ENCODE measurements at regions not wholly inside any gene's neighbourhood (a gene's known extent, or its start where the extent isn't known, plus 50 kb on each side); places are given as distances from the start of the nearest gene placed in this dataset.

GRCh38 chr5:111004291-111004690, 67.2 kb upstream of the TSLP start:
- Histone ChIP-seq H3K36me3 (no peaks in the 10 kb centered on the region), H3K9me3 (no peaks in the 10 kb centered on the region), H3K4me1 (no peaks in the 10 kb centered on the region), H3K4me3 (no peak overlapping the region), H3K27ac (no peak overlapping the region), H3K27me3 (no peaks in the 10 kb centered on the region)
- TF ChIP-seq EP300 (IDR thresholded peaks at IDR 0.05) (no peak), POLR2AphosphoS5 (IDR thresholded peaks at IDR 0.05) (no peak), CTCF (IDR thresholded peaks at IDR 0.05) (no peak), POLR2A (IDR thresholded peaks at IDR 0.05) (no peak)
- WGBS: 73% methylated on average over 9 of the region's 9 CpGs
- no peak for DNase-seq (ENCODE audit: low spot score in 2 of 2)

GRCh38 chr5:111010783-111011182, 60.7 kb upstream of the TSLP start:
- TF ChIP-seq POLR2AphosphoS5 (IDR thresholded peaks at IDR 0.05) (no peak), POLR2A (IDR thresholded peaks at IDR 0.05) (no peak)
- Histone ChIP-seq H3K4me1 (no peaks in the 10 kb centered on the region), H3K9me3 (no peaks in the 10 kb centered on the region), H3K27ac (no peak overlapping the region), H3K4me3 (no peak overlapping the region), H3K36me3 (no peaks in the 10 kb centered on the region), H3K27me3 (no peaks in the 10 kb centered on the region)
- WGBS: 82% methylated on average over 2 of the region's 2 CpGs
- DNase-seq (ENCODE audit: low spot score in 2 of 2): no peak

DNA sequence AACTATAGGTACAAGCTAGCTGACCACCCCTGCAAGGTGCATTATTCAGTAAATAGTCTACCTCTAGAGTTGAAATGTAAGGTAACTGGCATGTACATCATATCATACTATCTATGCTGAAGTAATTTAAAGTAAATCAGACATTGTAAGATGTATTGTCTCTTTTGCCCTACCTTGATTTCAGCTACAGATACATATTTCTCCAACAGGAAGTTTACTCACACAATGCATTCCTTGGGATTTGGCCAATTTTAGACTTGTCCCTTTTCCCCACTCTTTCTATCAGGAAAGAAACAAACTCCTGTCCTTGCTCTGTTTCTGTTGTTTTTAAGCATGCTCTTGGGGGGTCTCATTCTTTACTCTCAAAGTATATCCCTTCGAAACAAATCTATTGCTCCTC, 58.5 kb upstream of the TSLP start:
- H3K9me3 ChIP-seq: no peaks in the 10 kb centered on the region
- 76% methylated on average over 1 of the region's 1 CpG for WGBS

DNA sequence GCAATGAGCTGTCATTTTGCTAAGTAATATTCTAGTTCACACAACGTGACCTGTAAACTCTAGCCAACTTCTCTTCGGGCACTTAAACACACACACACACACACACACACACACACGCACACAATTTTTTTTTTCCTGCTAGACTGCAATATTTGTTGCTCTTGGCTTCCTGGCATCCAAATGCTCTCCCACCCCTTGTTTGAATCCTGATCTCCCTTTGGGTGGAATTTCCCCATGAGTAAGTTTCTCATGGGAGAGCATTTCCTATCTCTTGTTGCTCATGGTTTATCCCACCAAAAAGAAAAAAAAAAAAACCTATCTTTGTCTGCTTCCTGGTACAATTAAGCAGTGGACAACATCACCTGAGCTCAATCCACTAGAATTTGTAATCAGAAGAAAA, 54.7 kb upstream of the TSLP start:
- no peak overlapping the region for H3K4me3 ChIP-seq
- H3K27me3 ChIP-seq: no peaks in the 10 kb centered on the region
- no peak overlapping the region for H3K27ac ChIP-seq
- 71% methylated on average over 3 of the region's 3 CpGs for WGBS
- H3K9me3 ChIP-seq: no peaks in the 10 kb centered on the region
- no peaks in the 10 kb centered on the region for H3K4me1 ChIP-seq
- no peak for DNase-seq (ENCODE audit: low spot score in 2 of 2)
- TF ChIP-seq EP300 (IDR thresholded peaks at IDR 0.05) (no peak), POLR2A (IDR thresholded peaks at IDR 0.05) (no peak), CTCF (IDR thresholded peaks at IDR 0.05) (no peak), POLR2AphosphoS5 (IDR thresholded peaks at IDR 0.05) (no peak)
- H3K36me3 ChIP-seq: no peaks in the 10 kb centered on the region

More for the DNA sequence above, 58.5 kb upstream of the TSLP start:
- H3K4me3 ChIP-seq: no peak overlapping the region
- H3K4me1 ChIP-seq: no peaks in the 10 kb centered on the region
- DNase-seq (ENCODE audit: low spot score in 2 of 2): no peak
- no peaks in the 10 kb centered on the region for H3K27me3 ChIP-seq
- no peaks in the 10 kb centered on the region for H3K36me3 ChIP-seq
- no peak overlapping the region for H3K27ac ChIP-seq
- no peak for TF ChIP-seq CTCF (IDR thresholded peaks at IDR 0.05)
- TF ChIP-seq POLR2AphosphoS5 (IDR thresholded peaks at IDR 0.05): no peak
- TF ChIP-seq EP300 (IDR thresholded peaks at IDR 0.05): no peak

- Histone ChIP-seq H3K27ac (no peak overlapping the region), H3K4me3 (no peak overlapping the region), H3K4me1 (no peaks in the 10 kb centered on the region), H3K36me3 (no peaks in the 10 kb centered on the region), H3K9me3 (no peaks in the 10 kb centered on the region), H3K27me3 (no peaks in the 10 kb centered on the region)
- 93% methylated on average over 1 of the region's 1 CpG for WGBS
- no peak for TF ChIP-seq POLR2A (IDR thresholded peaks at IDR 0.05)
- no peak for DNase-seq (ENCODE audit: low spot score in 2 of 2)
Measured at GRCh38 chr5:111017731-111018130, 53.8 kb upstream of the TSLP start.

Data from suprapubic skin (tissue), 4 donors.